Epithelial cell of proximal tubule (primary cell): ENCODE measurements at regions not wholly inside any gene's neighbourhood (a gene's known extent, or its start where the extent isn't known, plus 50 kb on each side); places are given as distances from the start of the nearest gene placed in this dataset.

Experiments
- DNase-seq: peaks from one replicate; pipeline ENCODE4 v3.0.0-alpha.2; 2011; ENCODE audit warnings: low read depth
- H3K4me3 ChIP-seq: 2 replicates; pipeline ENCODE4 v1.5.1; 2011; ENCODE audit warnings: low read depth, mild to moderate bottlenecking, low read length
- TF ChIP-seq, protein P1 (sequence below): conservative IDR thresholded peaks from 2 replicates; pipeline ENCODE4 v1.5.1; 2012; ENCODE audit warnings: low read depth, mild to moderate bottlenecking, low read length

GRCh38 chr7:41096917-41097316 is 606.0 kb downstream of the INHBA start:
- no peak overlapping the region for H3K4me3 ChIP-seq
- no peak for DNase-seq
- TF ChIP-seq, protein P1, sequence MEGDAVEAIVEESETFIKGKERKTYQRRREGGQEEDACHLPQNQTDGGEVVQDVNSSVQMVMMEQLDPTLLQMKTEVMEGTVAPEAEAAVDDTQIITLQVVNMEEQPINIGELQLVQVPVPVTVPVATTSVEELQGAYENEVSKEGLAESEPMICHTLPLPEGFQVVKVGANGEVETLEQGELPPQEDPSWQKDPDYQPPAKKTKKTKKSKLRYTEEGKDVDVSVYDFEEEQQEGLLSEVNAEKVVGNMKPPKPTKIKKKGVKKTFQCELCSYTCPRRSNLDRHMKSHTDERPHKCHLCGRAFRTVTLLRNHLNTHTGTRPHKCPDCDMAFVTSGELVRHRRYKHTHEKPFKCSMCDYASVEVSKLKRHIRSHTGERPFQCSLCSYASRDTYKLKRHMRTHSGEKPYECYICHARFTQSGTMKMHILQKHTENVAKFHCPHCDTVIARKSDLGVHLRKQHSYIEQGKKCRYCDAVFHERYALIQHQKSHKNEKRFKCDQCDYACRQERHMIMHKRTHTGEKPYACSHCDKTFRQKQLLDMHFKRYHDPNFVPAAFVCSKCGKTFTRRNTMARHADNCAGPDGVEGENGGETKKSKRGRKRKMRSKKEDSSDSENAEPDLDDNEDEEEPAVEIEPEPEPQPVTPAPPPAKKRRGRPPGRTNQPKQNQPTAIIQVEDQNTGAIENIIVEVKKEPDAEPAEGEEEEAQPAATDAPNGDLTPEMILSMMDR = no peak

DNA sequence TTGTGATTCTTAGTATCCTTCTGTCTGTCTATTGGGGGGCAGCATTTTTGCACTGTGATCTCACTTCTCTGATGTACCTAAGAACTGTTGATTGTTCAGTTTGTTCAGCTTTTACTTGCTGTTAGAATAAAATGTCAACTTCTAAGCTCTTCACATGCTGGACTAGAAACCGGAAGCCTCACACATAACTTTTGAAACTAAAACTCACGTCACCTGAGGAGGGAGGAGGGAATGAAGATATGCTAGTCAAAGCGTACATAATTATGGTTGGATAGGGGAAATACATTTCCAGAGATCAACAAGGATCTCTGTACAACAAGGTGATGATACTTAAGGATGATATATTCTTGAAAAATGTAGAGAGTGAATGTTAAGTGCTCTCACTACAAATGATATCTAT is 609.7 kb downstream of the INHBA start:
- TF ChIP-seq, protein P1 = no peak
- no peak for DNase-seq
- no peak overlapping the region for H3K4me3 ChIP-seq

DNA sequence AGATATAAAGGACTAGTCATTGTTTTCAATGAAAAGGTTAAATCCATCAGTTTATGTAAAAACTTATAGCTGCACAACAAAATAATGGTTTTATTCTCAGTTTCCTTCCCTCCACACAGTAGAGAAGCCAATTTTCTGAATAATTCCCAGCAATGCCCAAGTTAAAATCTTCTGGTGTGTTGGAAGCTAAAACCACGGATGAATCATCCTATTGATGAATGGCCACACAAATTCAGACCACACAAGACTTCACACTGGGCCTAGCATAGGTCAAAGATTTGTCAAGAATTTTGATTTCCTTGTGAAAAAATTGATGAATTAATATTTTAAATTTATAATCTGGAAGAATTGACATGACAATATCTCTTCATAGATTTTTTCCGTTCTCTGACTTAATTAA is 617.6 kb downstream of the INHBA start:
- no peak overlapping the region for H3K4me3 ChIP-seq
- DNase-seq = no peak
- TF ChIP-seq, protein P1 = no peak

GRCh38 chr7:41084381-41084780 is 618.5 kb downstream of the INHBA start:
- H3K4me3 ChIP-seq = no peak overlapping the region
- no peak for DNase-seq
- TF ChIP-seq, protein P1 = no peak

GRCh38 chr7:41069635-41070034 is 633.3 kb downstream of the INHBA start:
- H3K4me3 ChIP-seq = no peak overlapping the region
- TF ChIP-seq, protein P1 = no peak
- DNase-seq = no peak

DNA sequence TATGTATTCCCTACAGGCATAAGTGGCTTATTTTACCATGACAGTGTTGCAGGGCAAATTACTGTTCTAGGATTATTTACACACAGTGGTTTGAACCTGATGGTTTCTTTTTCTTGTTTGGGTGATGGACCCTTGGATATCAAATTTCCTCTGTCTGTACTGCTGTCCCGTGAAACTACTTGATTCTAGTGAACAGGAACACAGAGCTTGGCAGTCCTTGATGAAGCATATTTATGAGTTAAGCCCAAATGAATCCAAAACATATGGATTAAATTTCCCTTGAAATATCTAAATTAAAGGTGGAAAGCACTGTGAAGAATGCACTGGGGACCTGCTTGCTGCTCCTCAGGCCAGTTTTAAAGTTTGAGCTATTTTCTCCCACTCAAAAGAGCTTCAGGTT is 635.3 kb downstream of the INHBA start:
- H3K4me3 ChIP-seq = no peak overlapping the region
- TF ChIP-seq, protein P1 = no peak
- no peak for DNase-seq

- H3K4me3 ChIP-seq = no peak overlapping the region
- TF ChIP-seq, protein P1 = no peak
- DNase-seq = no peak
Observed at GRCh38 chr7:41065663-41066062, 637.2 kb downstream of the INHBA start.
